ENCODE measurements at regions not wholly inside any gene's neighbourhood (a gene's known extent, or its start where the extent isn't known, plus 50 kb on each side); places are given as distances from the start of the nearest gene placed in this dataset.

DNA sequence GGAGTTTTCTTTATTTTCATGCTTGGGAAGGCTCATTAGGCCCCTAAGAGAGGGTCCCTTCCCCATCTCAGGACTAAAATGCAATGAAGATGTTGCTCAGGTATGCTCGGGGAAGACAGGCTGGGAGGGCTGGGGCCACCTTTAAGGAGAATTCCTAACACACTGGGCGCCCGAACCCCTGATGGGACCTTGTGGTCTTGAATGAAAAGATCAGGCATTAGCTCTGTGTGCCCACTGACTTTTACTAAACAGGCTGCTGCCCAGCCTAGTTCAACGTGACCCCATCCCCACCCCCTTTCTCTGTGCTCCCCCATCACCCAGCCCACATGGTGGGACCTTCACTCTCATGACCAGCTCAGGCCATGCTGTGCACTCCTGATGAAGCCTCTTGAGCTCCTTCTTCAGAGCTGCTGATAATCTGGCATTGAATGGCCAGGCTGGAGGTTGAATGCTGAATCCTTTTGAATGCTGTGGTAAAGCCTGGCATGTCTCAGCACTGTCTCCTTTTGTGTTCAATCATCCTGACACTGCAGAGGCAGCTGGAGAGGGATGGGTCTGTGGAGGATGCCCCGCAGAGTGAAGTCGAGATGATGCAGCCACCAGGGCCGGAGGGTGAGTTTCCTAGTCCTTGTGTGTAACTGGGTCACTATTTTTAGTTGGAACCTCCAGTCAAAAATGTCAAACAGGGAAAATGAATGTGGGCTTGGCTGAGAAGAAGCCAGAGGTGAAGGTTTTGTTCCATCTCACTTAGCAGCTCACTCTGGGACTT lies 209.1 kb downstream of the UQCRFS1 start:
- TF ChIP-seq, protein P1, sequence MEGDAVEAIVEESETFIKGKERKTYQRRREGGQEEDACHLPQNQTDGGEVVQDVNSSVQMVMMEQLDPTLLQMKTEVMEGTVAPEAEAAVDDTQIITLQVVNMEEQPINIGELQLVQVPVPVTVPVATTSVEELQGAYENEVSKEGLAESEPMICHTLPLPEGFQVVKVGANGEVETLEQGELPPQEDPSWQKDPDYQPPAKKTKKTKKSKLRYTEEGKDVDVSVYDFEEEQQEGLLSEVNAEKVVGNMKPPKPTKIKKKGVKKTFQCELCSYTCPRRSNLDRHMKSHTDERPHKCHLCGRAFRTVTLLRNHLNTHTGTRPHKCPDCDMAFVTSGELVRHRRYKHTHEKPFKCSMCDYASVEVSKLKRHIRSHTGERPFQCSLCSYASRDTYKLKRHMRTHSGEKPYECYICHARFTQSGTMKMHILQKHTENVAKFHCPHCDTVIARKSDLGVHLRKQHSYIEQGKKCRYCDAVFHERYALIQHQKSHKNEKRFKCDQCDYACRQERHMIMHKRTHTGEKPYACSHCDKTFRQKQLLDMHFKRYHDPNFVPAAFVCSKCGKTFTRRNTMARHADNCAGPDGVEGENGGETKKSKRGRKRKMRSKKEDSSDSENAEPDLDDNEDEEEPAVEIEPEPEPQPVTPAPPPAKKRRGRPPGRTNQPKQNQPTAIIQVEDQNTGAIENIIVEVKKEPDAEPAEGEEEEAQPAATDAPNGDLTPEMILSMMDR (IDR thresholded peaks at IDR 0.05), result no peak
- H3K36me3 ChIP-seq, result no peaks in the 10 kb centered on the region
- no peaks in the 10 kb centered on the region for H3K4me1 ChIP-seq
- H3K4me3 ChIP-seq, result no peak overlapping the region
- no peak for ATAC-seq
- H3K27me3 ChIP-seq, result no peaks in the 10 kb centered on the region
- intact Hi-C loops (cut with DNase I), result no loop called here
- no peaks in the 10 kb centered on the region for H3K9me3 ChIP-seq
- DNase-seq, result peak; percentile 46
- H3K27ac ChIP-seq, result no peak overlapping the region

DNA sequence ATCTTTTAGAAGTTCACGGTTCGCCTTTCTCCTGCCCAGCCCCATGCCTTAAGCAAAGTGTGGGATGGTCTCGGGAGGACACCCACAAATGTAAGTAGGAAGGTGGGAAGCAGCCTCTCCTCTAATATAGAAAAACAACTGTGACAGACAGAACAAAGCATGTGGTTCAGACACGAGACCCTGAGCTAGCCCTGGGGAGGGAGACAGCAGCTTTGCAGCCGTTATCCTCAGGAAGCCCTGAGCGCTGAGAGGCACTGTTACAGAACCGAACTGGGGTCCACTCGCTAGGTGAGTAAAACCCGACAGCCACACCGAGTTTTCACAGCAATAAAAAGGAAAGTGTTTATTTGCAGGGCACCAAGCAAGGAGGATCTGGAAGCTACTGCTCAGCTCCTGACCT lies 210.6 kb downstream of the UQCRFS1 start:
- TF ChIP-seq, protein P1 (IDR thresholded peaks at IDR 0.05), result no peak
- Histone ChIP-seq H3K4me1 (no peaks in the 10 kb centered on the region), H3K27me3 (no peaks in the 10 kb centered on the region), H3K36me3 (no peaks in the 10 kb centered on the region), H3K4me3 (no peak overlapping the region), H3K27ac (no peak overlapping the region), H3K9me3 (no peaks in the 10 kb centered on the region)
- peak; percentile 25 for DNase-seq
- ATAC-seq, result no peak
- intact Hi-C loops (cut with DNase I), result no loop called here

DNA sequence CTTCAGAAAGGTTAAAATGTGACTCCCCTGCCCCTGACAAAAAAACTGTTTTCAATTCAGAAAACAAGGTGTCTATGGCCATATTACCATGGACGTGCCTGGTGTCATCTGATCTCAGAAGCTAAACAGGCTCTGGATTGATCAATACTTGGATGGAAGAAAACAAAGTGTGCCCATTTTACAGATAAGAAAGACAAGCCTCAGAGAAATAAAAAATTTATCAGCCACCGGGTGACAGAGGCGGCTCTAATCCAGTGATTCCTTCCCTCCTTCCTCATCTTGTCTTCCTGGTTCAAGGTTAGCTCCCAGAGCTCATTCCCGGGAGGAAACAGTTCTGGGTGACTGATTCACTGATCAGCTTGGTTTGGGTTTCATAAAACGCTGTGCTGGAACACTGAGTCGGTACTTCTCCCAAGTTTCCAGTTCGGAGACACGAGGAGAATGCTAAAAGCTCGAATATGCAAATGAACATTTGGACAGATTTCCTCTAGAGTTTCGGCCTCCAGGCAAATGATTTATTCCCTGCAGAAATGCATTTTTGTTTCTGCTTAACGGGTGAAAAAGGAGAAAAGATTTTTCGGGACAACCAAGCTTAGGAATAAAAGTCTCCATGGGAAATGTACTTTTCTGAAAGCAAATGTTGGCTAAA lies 211.2 kb downstream of the UQCRFS1 start:
- Histone ChIP-seq H3K36me3 (no peaks in the 10 kb centered on the region), H3K4me3 (no peak overlapping the region), H3K27me3 (no peaks in the 10 kb centered on the region), H3K9me3 (no peaks in the 10 kb centered on the region), H3K27ac (no peak overlapping the region), H3K4me1 (no peaks in the 10 kb centered on the region)
- ATAC-seq (no peak), DNase-seq (no peak)
- TF ChIP-seq, protein P1 (IDR thresholded peaks at IDR 0.05), result no peak
- intact Hi-C loops (cut with DNase I), result no loop called here

DNA sequence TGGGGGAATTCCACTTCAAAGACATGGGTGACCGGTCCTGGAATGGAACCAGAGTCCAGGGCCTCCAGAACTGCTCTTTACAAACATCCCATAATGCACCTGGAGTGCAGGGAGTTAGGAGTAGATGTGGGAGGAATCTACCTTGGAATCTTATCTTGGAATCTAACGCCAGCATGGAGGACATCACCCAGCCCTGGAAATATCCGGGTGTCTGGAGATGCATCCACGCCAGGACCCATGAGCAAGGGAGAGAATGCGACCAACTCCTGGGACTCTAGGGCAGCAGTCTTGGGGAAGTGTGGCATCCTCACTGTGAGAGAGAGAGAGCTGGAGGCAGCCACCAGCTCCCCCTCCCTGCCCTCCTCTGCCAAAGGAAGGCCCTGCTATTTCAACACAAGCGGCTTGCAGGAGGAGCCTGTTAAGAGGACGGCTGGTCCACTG lies 211.8 kb downstream of the UQCRFS1 start:
- no peaks in the 10 kb centered on the region for H3K9me3 ChIP-seq
- H3K4me3 ChIP-seq, result no peak overlapping the region
- peak; percentile 22 for DNase-seq
- H3K36me3 ChIP-seq, result no peaks in the 10 kb centered on the region
- H3K27me3 ChIP-seq, result no peaks in the 10 kb centered on the region
- ATAC-seq, result no peak
- TF ChIP-seq, protein P1 (IDR thresholded peaks at IDR 0.05), result no peak
- no peaks in the 10 kb centered on the region for H3K4me1 ChIP-seq
- intact Hi-C loops (cut with DNase I), result no loop called here
- no peak overlapping the region for H3K27ac ChIP-seq

DNA sequence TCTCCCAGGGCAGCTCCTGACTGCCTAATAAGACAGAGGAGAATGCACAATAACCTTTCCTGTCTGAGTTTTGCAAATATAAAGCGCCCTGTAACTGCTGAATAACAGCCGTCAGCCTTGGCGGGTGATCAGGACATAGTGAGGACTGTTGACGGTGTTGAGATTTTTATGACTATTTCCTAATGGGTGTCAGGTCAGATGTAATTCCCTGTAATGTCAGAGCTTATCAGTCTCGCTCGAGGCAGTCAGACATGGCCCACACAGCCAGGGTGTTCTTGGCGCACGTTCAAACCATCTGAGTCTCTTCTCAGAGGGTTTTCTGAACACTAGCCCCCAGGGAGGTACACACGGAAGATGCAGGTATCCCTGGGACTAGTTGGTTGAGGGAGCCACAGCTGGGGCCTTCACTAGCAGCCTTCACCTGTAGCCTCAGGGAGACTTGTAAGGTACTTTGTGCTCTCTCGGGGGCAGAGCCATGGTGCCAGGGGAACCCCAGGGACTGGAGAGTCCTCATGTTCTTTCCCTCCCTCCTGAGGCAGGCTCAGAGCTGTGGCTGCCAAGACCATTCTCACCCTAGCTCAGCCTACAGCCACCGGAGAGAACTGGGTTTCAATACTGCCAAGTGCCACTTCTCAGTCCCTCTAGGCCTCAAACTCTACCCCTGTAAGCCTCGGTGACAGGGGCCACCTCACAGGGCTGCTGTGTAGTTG lies 213.1 kb downstream of the UQCRFS1 start:
- no peak for ATAC-seq
- TF ChIP-seq, protein P1 (IDR thresholded peaks at IDR 0.05), result no peak
- Histone ChIP-seq H3K9me3 (no peaks in the 10 kb centered on the region), H3K27ac (no peak overlapping the region), H3K27me3 (no peaks in the 10 kb centered on the region), H3K4me3 (no peak overlapping the region), H3K36me3 (no peaks in the 10 kb centered on the region), H3K4me1 (no peaks in the 10 kb centered on the region)
- intact Hi-C loops (cut with DNase I), result no loop called here
- peak; percentile 44 for DNase-seq

Measured in upper lobe of right lung (tissue), 1 donor.